GM18517 (cell line): ENCODE measurements at regions not wholly inside any gene's neighbourhood (a gene's known extent, or its start where the extent isn't known, plus 50 kb on each side); places are given as distances from the start of the nearest gene placed in this dataset.
"Not testable (repeated sequence)": the region's sequence is repeated elsewhere in the genome, so short reads cannot be mapped to it uniquely, and the experiment has no call there.

Source experiments
- ATAC-seq: cut with Tn5 transposase; IDR thresholded peaks from one replicate; pipeline ENCODE4 v1.9.1; 2021; ENCODE audit warnings: mild to moderate bottlenecking, moderate library complexity; ENCODE audit not compliant: unreplicated experiment

- ATAC-seq, result no peak
Measured at GRCh38 chr4:77434299-77435092, 171.1 kb upstream of the CXCL13 start.

GRCh38 chr4:77437079-77437478 is 168.5 kb upstream of the CXCL13 start:
- no peak for ATAC-seq

GRCh38 chr4:77438549-77438948 is 167.1 kb upstream of the CXCL13 start:
- no peak for ATAC-seq

- no peak for ATAC-seq
Measured at GRCh38 chr4:77443941-77444340, 161.7 kb upstream of the CXCL13 start.

GRCh38 chr4:77445823-77446222 is 159.8 kb upstream of the CXCL13 start:
- ATAC-seq, result no peak

- ATAC-seq, result no peak
Measured at GRCh38 chr4:77446601-77447000, 159.0 kb upstream of the CXCL13 start.

GRCh38 chr4:77449171-77449570 is 156.4 kb upstream of the CXCL13 start:
- ATAC-seq, result no peak

GRCh38 chr4:77450006-77450405 is 155.6 kb upstream of the CXCL13 start:
- no peak for ATAC-seq

GRCh38 chr4:77451530-77451929 is 154.1 kb upstream of the CXCL13 start:
- ATAC-seq, result no peak

- not testable (repeated sequence) for ATAC-seq
Measured at GRCh38 chr4:77452117-77452516, 153.5 kb upstream of the CXCL13 start.

- ATAC-seq, result no peak
Measured at GRCh38 chr4:77453911-77454310, 151.7 kb upstream of the CXCL13 start.

- no peak for ATAC-seq
Measured at GRCh38 chr4:77454858-77455257, 150.8 kb upstream of the CXCL13 start.

- not testable (repeated sequence) for ATAC-seq
Measured at GRCh38 chr4:77464100-77464499, 141.5 kb upstream of the CXCL13 start.

GRCh38 chr4:77465271-77465670 is 140.3 kb upstream of the CXCL13 start:
- ATAC-seq, result no peak

- no peak for ATAC-seq
Measured at GRCh38 chr4:77466430-77466829, 139.2 kb upstream of the CXCL13 start.

GRCh38 chr4:77471821-77472495 is 133.7 kb upstream of the CXCL13 start:
- no peak for ATAC-seq

GRCh38 chr4:77473509-77473908 is 132.1 kb upstream of the CXCL13 start:
- ATAC-seq, result no peak

GRCh38 chr4:77481856-77482255 is 123.8 kb upstream of the CXCL13 start:
- no peak for ATAC-seq

- ATAC-seq, result no peak
Measured at GRCh38 chr4:77488882-77489281, 116.7 kb upstream of the CXCL13 start.

GRCh38 chr4:77493120-77493752 is 112.4 kb upstream of the CXCL13 start:
- peak; percentile 54 for ATAC-seq

- ATAC-seq, result peak; percentile 60
Measured at GRCh38 chr4:77493829-77494551, 111.6 kb upstream of the CXCL13 start.
